HG03159 (cell line): ENCODE measurements at regions not wholly inside any gene's neighbourhood (a gene's known extent, or its start where the extent isn't known, plus 50 kb on each side); places are given as distances from the start of the nearest gene placed in this dataset.
A peak's percentile ranks its signal among the peaks of the same experiment; 100 is the strongest.

Experiments used
- ATAC-seq: cut with Tn5 transposase; IDR thresholded peaks from one replicate; pipeline ENCODE4 v1.9.1; 2021; ENCODE audit warnings: mild to moderate bottlenecking, moderate library complexity; ENCODE audit not compliant: unreplicated experiment

GRCh38 chr10:54903745-54904144 lies 102.7 kb upstream of the PCDH15 start:
- no peak for ATAC-seq

GRCh38 chr10:54900584-54900983 lies 99.6 kb upstream of the PCDH15 start:
- peak; percentile 90 for ATAC-seq

GRCh38 chr10:54880996-54881395 lies 80.0 kb upstream of the PCDH15 start:
- no peak for ATAC-seq

GRCh38 chr10:54869022-54869421 lies 68.0 kb upstream of the PCDH15 start:
- ATAC-seq, result no peak

- no peak for ATAC-seq
Measured at GRCh38 chr10:54866666-54867065, 65.6 kb upstream of the PCDH15 start.

- no peak for ATAC-seq
Measured at GRCh38 chr10:54854843-54855242, 53.8 kb upstream of the PCDH15 start.

- no peak for ATAC-seq
Measured at GRCh38 chr10:54854389-54854788, 53.4 kb upstream of the PCDH15 start.

- ATAC-seq, result no peak
Measured at GRCh38 chr10:54853883-54854282, 52.9 kb upstream of the PCDH15 start.
